Stomach (tissue), 4 donors: ENCODE measurements at regions not wholly inside any gene's neighbourhood (a gene's known extent, or its start where the extent isn't known, plus 50 kb on each side); places are given as distances from the start of the nearest gene placed in this dataset.

Experiments
- EP300 ChIP-seq: sonication (generic); formaldehyde crosslinking; IDR thresholded peaks from one replicate; pipeline ENCODE4 v1.6.1; 2017; ENCODE audit warnings: antibody characterized with exemption
- POLR2A ChIP-seq, 4 donors: fragments of 450-650 bp; IDR thresholded peaks; one replicate each; pipeline ENCODE4 v1.6.1; 2016; ENCODE audit warnings: antibody characterized with exemption in 4 of 4, control low read depth in 2 of 4, mild to moderate bottlenecking in 1 of 4, moderate library complexity in 1 of 4
- POLR2AphosphoS5 ChIP-seq, 3 donors: sonication (generic); formaldehyde crosslinking; IDR thresholded peaks; one replicate each; pipeline ENCODE4 v1.6.1; 2016; ENCODE audit warnings: antibody characterized with exemption in 3 of 3
- TF ChIP-seq, protein P1 (sequence below), 7 experiments: fragments of 450-650 bp in 4 of 7; fragments of 200-600 bp in 3 of 7; sonication (generic) in 3 of 7; IDR thresholded peaks; one replicate each; pipeline ENCODE4 v1.5.1; 2016 to 2019; ENCODE audit warnings: antibody characterized with exemption in 7 of 7, control low read depth in 2 of 7, mild to moderate bottlenecking in 1 of 7

DNA sequence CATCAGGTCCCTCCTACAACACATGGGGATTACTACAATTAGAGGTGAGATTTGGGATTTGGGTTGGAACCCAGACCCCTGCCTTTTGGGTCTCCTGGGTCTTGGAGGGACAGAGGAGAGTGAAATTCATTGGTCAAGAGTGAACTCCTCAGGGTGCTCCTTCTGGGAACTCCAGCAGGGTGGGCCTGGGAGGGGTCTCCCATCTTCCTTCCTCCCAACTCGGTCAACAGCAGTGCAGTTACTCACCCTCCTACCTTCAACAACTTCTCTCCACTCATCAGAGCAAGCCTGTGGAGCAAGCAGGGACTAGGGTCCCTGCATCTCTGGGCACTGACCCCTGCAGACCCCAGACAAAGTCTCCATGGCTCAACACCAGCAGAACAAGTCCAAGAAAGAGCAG, 89.3 kb upstream of the TMPRSS2 start:
- no peak for TF ChIP-seq EP300
- TF ChIP-seq, protein P1, sequence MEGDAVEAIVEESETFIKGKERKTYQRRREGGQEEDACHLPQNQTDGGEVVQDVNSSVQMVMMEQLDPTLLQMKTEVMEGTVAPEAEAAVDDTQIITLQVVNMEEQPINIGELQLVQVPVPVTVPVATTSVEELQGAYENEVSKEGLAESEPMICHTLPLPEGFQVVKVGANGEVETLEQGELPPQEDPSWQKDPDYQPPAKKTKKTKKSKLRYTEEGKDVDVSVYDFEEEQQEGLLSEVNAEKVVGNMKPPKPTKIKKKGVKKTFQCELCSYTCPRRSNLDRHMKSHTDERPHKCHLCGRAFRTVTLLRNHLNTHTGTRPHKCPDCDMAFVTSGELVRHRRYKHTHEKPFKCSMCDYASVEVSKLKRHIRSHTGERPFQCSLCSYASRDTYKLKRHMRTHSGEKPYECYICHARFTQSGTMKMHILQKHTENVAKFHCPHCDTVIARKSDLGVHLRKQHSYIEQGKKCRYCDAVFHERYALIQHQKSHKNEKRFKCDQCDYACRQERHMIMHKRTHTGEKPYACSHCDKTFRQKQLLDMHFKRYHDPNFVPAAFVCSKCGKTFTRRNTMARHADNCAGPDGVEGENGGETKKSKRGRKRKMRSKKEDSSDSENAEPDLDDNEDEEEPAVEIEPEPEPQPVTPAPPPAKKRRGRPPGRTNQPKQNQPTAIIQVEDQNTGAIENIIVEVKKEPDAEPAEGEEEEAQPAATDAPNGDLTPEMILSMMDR (IDR thresholded peaks at IDR 0.05) = no peak
- no peak for TF ChIP-seq POLR2AphosphoS5 (IDR thresholded peaks at IDR 0.05)
- no peak for TF ChIP-seq POLR2A (IDR thresholded peaks at IDR 0.05)
